HCT116 (cell line): ENCODE measurements at regions not wholly inside any gene's neighbourhood (a gene's known extent, or its start where the extent isn't known, plus 50 kb on each side); places are given as distances from the start of the nearest gene placed in this dataset.

Source experiments
- ATAC-seq: fragments of 200-7000 bp; cut with Tn5 transposase; 2 replicates; pipeline ENCODE4 v1.9.1; 2020; ENCODE audit warnings: mild to moderate bottlenecking, moderate library complexity
- BruUV-seq: library from RNA; stranded (reverse); fragments of 400-500 nt; replicated peaks from 2 replicates; lab custom pipeline; 2021; lab: Mats Ljungman, UMichigan
- CTCF ChIA-PET: fragments of 300-600 bp; sonication (Branson Sonifier 250); formaldehyde crosslinking; loops from one replicate; lab custom pipeline; 2021; ENCODE audit warnings: antibody characterized with exemption; lab: Charles Lee
- POLR2A ChIA-PET: fragments of 300-600, 350-600 bp; sonication (Branson Sonifier 250); formaldehyde crosslinking; loops from one replicate; lab custom pipeline; 2021; ENCODE audit warnings: antibody characterized with exemption; lab: Charles Lee
- RAD21 ChIA-PET, 2 experiments: fragments of 300-600 bp; sonication (Branson Sonifier 250); formaldehyde crosslinking; loops; one replicate each; lab custom pipeline; 2023; ENCODE audit warnings: low total read pairs in 2 of 2; ENCODE audit not compliant: uncharacterized antibody in 2 of 2, unreplicated experiment in 2 of 2, low non-redundant PET in 1 of 2; lab: Charles Lee
- DNase-seq: peaks from one replicate; pipeline ENCODE4 v3.0.0-alpha.2; 2010; ENCODE audit warnings: low read depth, low spot score
- H2AFZ ChIP-seq: fragments of 200-600 bp; shearing (Covaris generic), sonication (generic); 2 replicates; pipeline ENCODE4 v1.6.1; 2017; ENCODE audit warnings: low read depth, mixed run types, mixed read lengths, antibody characterized with exemption, low read length; ENCODE audit not compliant: poor library complexity, severe bottlenecking
- H3K27ac ChIP-seq: 2 replicates; pipeline ENCODE4 v1.5.1; 2012; ENCODE audit warnings: low read depth, low read length
- H3K27me3 ChIP-seq: fragments of 200-600 bp; sonication (generic); 2 replicates; pipeline ENCODE4 v1.6.1; 2016; ENCODE audit warnings: mixed run types, low read length, mixed read lengths; ENCODE audit not compliant: insufficient read depth
- H3K36me3 ChIP-seq, 2 experiments: fragments of 200-500 bp in 1 of 2; fragments of 200-600 bp in 1 of 2; sonication (Bioruptor generic) in 1 of 2; sonication (generic) in 1 of 2; 2 replicates each; pipeline versions ENCODE4 v1.5.1 to v1.6.1; 2014 to 2016; ENCODE audit warnings: low read length in 2 of 2, inconsistent platforms in 1 of 2, mixed read lengths in 1 of 2, mixed run types in 1 of 2; ENCODE audit not compliant: insufficient read depth in 2 of 2, control insufficient read depth in 1 of 2
- H3K4me1 ChIP-seq, 2 experiments: fragments of 200-600 bp in 1 of 2; sonication (generic) in 1 of 2; 2 replicates each; pipeline versions ENCODE4 v1.5.1 to v1.6.1; 2012 to 2017; ENCODE audit warnings: low read length in 2 of 2, inconsistent platforms in 1 of 2, mild to moderate bottlenecking in 1 of 2, mixed read lengths in 1 of 2, mixed run types in 1 of 2, moderate library complexity in 1 of 2; ENCODE audit not compliant: insufficient read depth in 2 of 2, control insufficient read depth in 1 of 2
- H3K4me2 ChIP-seq: fragments of 200-600 bp; sonication (generic); 2 replicates; pipeline ENCODE4 v1.6.1; 2017; ENCODE audit warnings: mixed run types, low read length, mixed read lengths
- H3K4me3 ChIP-seq, 2 experiments: fragments of 200-600 bp in 1 of 2; sonication (generic) in 1 of 2; replicated peaks in 1 of 2; 2 replicates each; pipeline ENCODE4 v1.5.1; 2011 to 2016; ENCODE audit warnings: low read length in 2 of 2, control low read depth in 1 of 2, low read depth in 1 of 2, mild to moderate bottlenecking in 1 of 2, mixed read lengths in 1 of 2, mixed run types in 1 of 2
- H3K79me2 ChIP-seq: fragments of 200-600 bp; sonication (generic); 2 replicates; pipeline ENCODE4 v1.6.1; 2017; ENCODE audit warnings: mild to moderate bottlenecking, mixed run types, low read length, moderate library complexity, mixed read lengths; ENCODE audit not compliant: insufficient read depth
- H3K9ac ChIP-seq: fragments of 200-600 bp; sonication (generic); 2 replicates; pipeline ENCODE4 v1.6.1; 2016; ENCODE audit warnings: low read length, mixed read lengths
- H3K9me2 ChIP-seq: fragments of 200-600 bp; sonication (generic), shearing (Covaris generic); 2 replicates; pipeline ENCODE4 v1.6.1; 2017; ENCODE audit warnings: mixed run types, mild to moderate bottlenecking, moderate library complexity; ENCODE audit not compliant: insufficient read depth
- H3K9me3 ChIP-seq, 2 experiments: fragments of 200-500 bp in 1 of 2; fragments of 200-600 bp in 1 of 2; sonication (Bioruptor generic) in 1 of 2; sonication (generic) in 1 of 2; 2 replicates each; pipeline ENCODE4 v1.6.1; 2014 to 2017; ENCODE audit warnings: low read length in 2 of 2, mixed read lengths in 2 of 2, inconsistent platforms in 1 of 2, low read depth in 1 of 2, mild to moderate bottlenecking in 1 of 2, mixed run types in 1 of 2, moderate library complexity in 1 of 2; ENCODE audit not compliant: control insufficient read depth in 1 of 2, insufficient read depth in 1 of 2
- H4K20me1 ChIP-seq: fragments of 200-600 bp; sonication (generic), shearing (Covaris generic); 2 replicates; pipeline ENCODE4 v1.6.1; 2017; ENCODE audit warnings: mixed run types, mild to moderate bottlenecking, moderate library complexity; ENCODE audit not compliant: insufficient read depth
- ATF3 ChIP-seq: IDR thresholded peaks from 2 replicates; pipeline ENCODE4 v1.6.1; 2012
- CEBPB ChIP-seq: IDR thresholded peaks from 2 replicates; pipeline ENCODE4 v1.6.1; 2012; ENCODE audit warnings: low read depth
- EGR1 ChIP-seq: IDR thresholded peaks from 2 replicates; pipeline ENCODE4 v1.6.1; 2012; ENCODE audit warnings: low read depth
- ELF1 ChIP-seq: IDR thresholded peaks from 2 replicates; pipeline ENCODE4 v1.6.1; 2012; ENCODE audit warnings: low read depth, borderline replicate concordance
- EZH2phosphoT487 ChIP-seq: fragments of 200-600 bp; IDR thresholded peaks from 2 replicates; pipeline ENCODE4 v1.6.1; 2018; ENCODE audit warnings: antibody characterized with exemption, borderline replicate concordance
- FOSL1 ChIP-seq: IDR thresholded peaks from 2 replicates; pipeline ENCODE4 v1.6.1; 2012; ENCODE audit warnings: low read depth
- JUND ChIP-seq: IDR thresholded peaks from 2 replicates; pipeline ENCODE4 v1.6.1; 2012
- POLR2A ChIP-seq: IDR thresholded peaks from 2 replicates; pipeline ENCODE4 v1.7.0; 2011; ENCODE audit warnings: borderline replicate concordance; ENCODE audit not compliant: insufficient read depth, insufficient read length; ENCODE audit errors: extremely low read depth
- POLR2AphosphoS5 ChIP-seq: IDR thresholded peaks from 2 replicates; pipeline ENCODE4 v1.6.1; 2011; ENCODE audit warnings: mild to moderate bottlenecking, low read depth, low read length, moderate library complexity
- RAD21 ChIP-seq: IDR thresholded peaks from 2 replicates; pipeline ENCODE4 v1.6.1; 2012; ENCODE audit warnings: low read depth, mild to moderate bottlenecking
- SIN3A ChIP-seq: IDR thresholded peaks from 2 replicates; pipeline ENCODE4 v1.6.1; 2012; ENCODE audit warnings: low read depth
- SP1 ChIP-seq: IDR thresholded peaks from 2 replicates; pipeline ENCODE4 v1.6.1; 2012; ENCODE audit warnings: low read depth
- SRF ChIP-seq: IDR thresholded peaks from 2 replicates; pipeline ENCODE4 v1.6.1; 2012; ENCODE audit warnings: low read depth
- TCF7L2 ChIP-seq: IDR thresholded peaks from 2 replicates; pipeline ENCODE4 v1.7.0; 2011; ENCODE audit warnings: borderline replicate concordance, inconsistent platforms; ENCODE audit not compliant: insufficient read depth, insufficient read length; ENCODE audit errors: extremely low read depth
- ZBTB33 ChIP-seq: IDR thresholded peaks from 2 replicates; pipeline ENCODE4 v1.6.1; 2011; ENCODE audit warnings: mild to moderate bottlenecking, low read length, moderate library complexity; ENCODE audit not compliant: insufficient replicate concordance; ENCODE audit errors: extremely low read depth
- ZNF274 ChIP-seq: fragments of 200-500 bp; sonication (Bioruptor generic); IDR thresholded peaks from 2 replicates; pipeline ENCODE4 v1.6.1; 2014; ENCODE audit warnings: mild to moderate bottlenecking, low read depth, low read length, inconsistent platforms
- intact Hi-C: fragments of 100-400 bp; cut with micrococcal nuclease; formaldehyde crosslinking; loops from 2 replicates; pipeline ENCODE4 v1.10.0; 2022

- ChIA-PET RAD21 (no interaction called here), CTCF (no interaction called here), POLR2A (no interaction called here)
- no peak overlapping the region for H2AFZ ChIP-seq
- no peak overlapping the region for H3K27ac ChIP-seq
- H3K4me3 ChIP-seq: no peak overlapping the region
- H3K9ac ChIP-seq: no peak overlapping the region
- H3K79me2 ChIP-seq: no peaks in the 10 kb centered on the region
- H3K4me2 ChIP-seq: no peak overlapping the region
- DNase-seq (no peak), ATAC-seq (no peak)
- intact Hi-C loops: no loop called here
- no peaks in the 10 kb centered on the region for H3K9me2 ChIP-seq
- H4K20me1 ChIP-seq: no peaks in the 10 kb centered on the region
- no peaks in the 10 kb centered on the region for H3K4me1 ChIP-seq
- TF ChIP-seq SP1 (no peak), POLR2AphosphoS5 (no peak), ATF3 (no peak), EGR1 (no peak), EZH2phosphoT487 (no peak), TCF7L2 (no peak), SRF (no peak), ELF1 (no peak), FOSL1 (no peak), SIN3A (no peak), JUND (no peak), POLR2A (no peak), CEBPB (no peak)
- no peaks in the 10 kb centered on the region for H3K27me3 ChIP-seq
- peaks cover 3 to 5% of the 10 kb centered on the region in 2 experiments; a peak in 2 of 4 replicates for H3K9me3 ChIP-seq
- no peaks in the 10 kb centered on the region for H3K36me3 ChIP-seq
- no TSS peak for BruUV-seq
These were observed 523.0 kb upstream of the CDH9 start for GRCh38 chr5:27561408-27561807.

GRCh38 chr5:27548484-27548883, 510.1 kb upstream of the CDH9 start:
- H4K20me1 ChIP-seq: no peaks in the 10 kb centered on the region
- no peaks in the 10 kb centered on the region for H3K9me2 ChIP-seq
- no peak overlapping the region for H3K27ac ChIP-seq
- H3K79me2 ChIP-seq: no peaks in the 10 kb centered on the region
- H3K9me3 ChIP-seq: peaks cover 18 to 26% of the 10 kb centered on the region in 2 experiments; a peak in 2 of 4 replicates
- DNase-seq (no peak), ATAC-seq (no peak)
- RAD21 ChIA-PET: no interaction called here
- CTCF ChIA-PET: no interaction called here
- H3K36me3 ChIP-seq: no peaks in the 10 kb centered on the region
- H3K27me3 ChIP-seq: no peaks in the 10 kb centered on the region
- no peak overlapping the region for H3K4me3 ChIP-seq
- no peaks in the 10 kb centered on the region for H3K4me1 ChIP-seq
- BruUV-seq: no TSS peak
- H3K9ac ChIP-seq: no peak overlapping the region
- POLR2A ChIA-PET: no interaction called here
- intact Hi-C loops: no loop called here
- TF ChIP-seq ZBTB33 (no peak), SIN3A (no peak), ZNF274 (no peak), RAD21 (no peak), ELF1 (no peak), EGR1 (no peak)
- no peak overlapping the region for H2AFZ ChIP-seq
- no peak overlapping the region for H3K4me2 ChIP-seq
